ENCODE measurements at regions not wholly inside any gene's neighbourhood (a gene's known extent, or its start where the extent isn't known, plus 50 kb on each side); places are given as distances from the start of the nearest gene placed in this dataset.

DNA sequence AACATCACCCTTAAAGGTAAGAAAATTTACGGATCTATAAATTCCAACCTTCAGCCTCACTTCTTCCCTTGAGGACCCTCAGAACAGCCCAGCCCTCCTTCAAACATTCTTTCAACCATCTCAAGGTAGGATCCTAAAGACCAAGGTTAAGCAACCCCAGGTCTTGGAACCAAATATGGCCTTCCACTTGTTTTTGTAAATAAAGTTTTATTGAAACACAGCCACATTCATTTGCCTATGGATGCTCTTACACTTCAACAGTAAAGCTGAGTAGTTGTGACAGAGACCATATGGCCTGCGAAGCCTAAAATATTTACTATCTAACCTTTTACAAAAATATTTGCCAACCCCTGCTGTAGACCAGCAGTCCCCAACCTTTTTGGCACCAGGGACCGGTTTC lies 70.4 kb upstream of the NTRK3 start:
- Histone ChIP-seq H4K20me1 (ENCODE audit: insufficient read depth, low read length) (no peaks in the 10 kb centered on the region), H3K36me3 (ENCODE audit: insufficient read depth, low read length) (no peaks in the 10 kb centered on the region), H3K4me1 (ENCODE audit: insufficient read depth, low read length) (peaks cover 9% of the 10 kb centered on the region), H3K79me2 (ENCODE audit: insufficient read depth, low read length) (no peaks in the 10 kb centered on the region), H3K9me3 (ENCODE audit: low read depth, low read length) (no peaks in the 10 kb centered on the region), H3K4me2 (ENCODE audit: insufficient read depth, low read length) (no peak overlapping the region), H3K4me3 (ENCODE audit: insufficient read depth, low read length) (no peak overlapping the region), H2AFZ (ENCODE audit: low read length) (no peak overlapping the region), H3K27ac (ENCODE audit: low read depth, low read length) (no peak overlapping the region), H3K27me3 (ENCODE audit: insufficient read depth, low read length) (no peaks in the 10 kb centered on the region)
- TF ChIP-seq, protein P1, sequence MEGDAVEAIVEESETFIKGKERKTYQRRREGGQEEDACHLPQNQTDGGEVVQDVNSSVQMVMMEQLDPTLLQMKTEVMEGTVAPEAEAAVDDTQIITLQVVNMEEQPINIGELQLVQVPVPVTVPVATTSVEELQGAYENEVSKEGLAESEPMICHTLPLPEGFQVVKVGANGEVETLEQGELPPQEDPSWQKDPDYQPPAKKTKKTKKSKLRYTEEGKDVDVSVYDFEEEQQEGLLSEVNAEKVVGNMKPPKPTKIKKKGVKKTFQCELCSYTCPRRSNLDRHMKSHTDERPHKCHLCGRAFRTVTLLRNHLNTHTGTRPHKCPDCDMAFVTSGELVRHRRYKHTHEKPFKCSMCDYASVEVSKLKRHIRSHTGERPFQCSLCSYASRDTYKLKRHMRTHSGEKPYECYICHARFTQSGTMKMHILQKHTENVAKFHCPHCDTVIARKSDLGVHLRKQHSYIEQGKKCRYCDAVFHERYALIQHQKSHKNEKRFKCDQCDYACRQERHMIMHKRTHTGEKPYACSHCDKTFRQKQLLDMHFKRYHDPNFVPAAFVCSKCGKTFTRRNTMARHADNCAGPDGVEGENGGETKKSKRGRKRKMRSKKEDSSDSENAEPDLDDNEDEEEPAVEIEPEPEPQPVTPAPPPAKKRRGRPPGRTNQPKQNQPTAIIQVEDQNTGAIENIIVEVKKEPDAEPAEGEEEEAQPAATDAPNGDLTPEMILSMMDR (IDR thresholded peaks at IDR 0.05; ENCODE audit: extremely low read depth, low read depth, low read length), result no peak
- DNase-seq (ENCODE audit: insufficient read length, low spot score, missing footprints), result no peak

DNA sequence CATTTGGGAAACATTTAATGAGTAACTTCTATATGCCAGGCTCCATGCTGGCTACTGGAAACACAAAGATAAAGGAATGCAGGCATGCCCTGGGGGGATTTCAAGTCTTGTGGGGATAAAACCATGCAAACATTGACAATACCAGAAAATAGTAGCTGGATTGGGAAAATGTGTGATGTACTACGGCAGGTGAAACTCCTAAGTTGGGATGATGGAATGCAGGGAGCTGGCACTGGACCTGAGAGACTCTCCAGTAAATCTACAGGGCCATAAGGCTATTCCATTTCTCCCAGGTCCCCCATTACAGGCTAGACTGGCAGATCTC lies 68.2 kb upstream of the NTRK3 start:
- no peaks in the 10 kb centered on the region for H3K36me3 ChIP-seq (ENCODE audit: insufficient read depth, low read length)
- TF ChIP-seq, protein P1 (IDR thresholded peaks at IDR 0.05; ENCODE audit: extremely low read depth, low read depth, low read length), result no peak

DNA sequence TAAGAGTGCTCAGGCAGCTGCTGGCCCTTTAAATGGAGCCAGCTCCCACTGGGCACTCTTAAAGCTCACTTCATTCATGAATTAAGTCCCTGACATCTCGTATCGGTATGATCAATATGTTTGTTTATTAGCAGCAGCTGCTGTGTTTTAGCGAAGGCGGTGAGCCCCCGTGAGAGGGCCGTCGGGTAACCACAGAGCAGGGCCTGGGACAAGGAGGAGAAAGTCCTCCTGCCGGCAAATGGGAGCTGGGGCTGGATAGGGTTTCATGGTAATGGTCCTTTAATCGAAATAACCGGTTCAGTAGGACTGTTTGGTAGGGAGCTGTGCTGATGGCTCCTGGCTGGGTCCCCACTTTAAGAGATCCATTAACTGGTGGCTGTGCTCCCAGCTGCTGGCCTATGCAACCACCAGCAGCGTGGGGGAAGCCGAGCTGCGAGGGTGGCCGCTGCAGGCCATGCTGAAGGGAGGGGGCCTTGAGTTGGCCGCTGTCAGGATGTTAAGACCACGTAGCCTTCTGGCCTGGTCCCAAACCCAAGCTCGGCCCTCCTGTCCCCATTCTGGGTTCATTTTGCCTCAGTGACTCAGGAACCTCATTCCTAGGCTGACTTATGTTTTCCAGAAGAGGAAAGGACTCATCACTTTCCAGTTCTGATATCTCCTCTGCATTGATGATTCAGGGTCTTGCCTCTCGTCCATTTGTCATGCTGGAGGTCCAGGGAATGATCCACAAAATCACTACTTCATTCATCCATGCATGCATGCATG lies 67.6 kb upstream of the NTRK3 start:
- H3K79me2 ChIP-seq (ENCODE audit: insufficient read depth, low read length), result no peaks in the 10 kb centered on the region
- no peaks in the 10 kb centered on the region for H3K9me3 ChIP-seq (ENCODE audit: low read depth, low read length)
- no peaks in the 10 kb centered on the region for H4K20me1 ChIP-seq (ENCODE audit: insufficient read depth, low read length)
- no peak overlapping the region for H3K4me2 ChIP-seq (ENCODE audit: insufficient read depth, low read length)
- TF ChIP-seq, protein P1 (IDR thresholded peaks at IDR 0.05; ENCODE audit: extremely low read depth, low read depth, low read length), result no peak
- no peak overlapping the region for H3K4me3 ChIP-seq (ENCODE audit: insufficient read depth, low read length)
- no peaks in the 10 kb centered on the region for H3K27me3 ChIP-seq (ENCODE audit: insufficient read depth, low read length)
- DNase-seq (ENCODE audit: insufficient read length, low spot score, missing footprints), result no peak
- H3K27ac ChIP-seq (ENCODE audit: low read depth, low read length), result no peak overlapping the region
- H3K4me1 ChIP-seq (ENCODE audit: insufficient read depth, low read length), result peaks cover 9% of the 10 kb centered on the region
- H3K36me3 ChIP-seq (ENCODE audit: insufficient read depth, low read length), result no peaks in the 10 kb centered on the region
- H2AFZ ChIP-seq (ENCODE audit: low read length), result peak overlapping the region; percentile 66

More for the DNA sequence above, 68.2 kb upstream of the NTRK3 start:
- no peaks in the 10 kb centered on the region for H3K27me3 ChIP-seq (ENCODE audit: insufficient read depth, low read length)
- no peaks in the 10 kb centered on the region for H3K79me2 ChIP-seq (ENCODE audit: insufficient read depth, low read length)
- H3K9me3 ChIP-seq (ENCODE audit: low read depth, low read length), result no peaks in the 10 kb centered on the region
- peaks cover 9% of the 10 kb centered on the region for H3K4me1 ChIP-seq (ENCODE audit: insufficient read depth, low read length)
- DNase-seq (ENCODE audit: insufficient read length, low spot score, missing footprints), result no peak
- H3K27ac ChIP-seq (ENCODE audit: low read depth, low read length), result no peak overlapping the region
- H3K4me3 ChIP-seq (ENCODE audit: insufficient read depth, low read length), result no peak overlapping the region
- H3K4me2 ChIP-seq (ENCODE audit: insufficient read depth, low read length), result no peak overlapping the region
- no peaks in the 10 kb centered on the region for H4K20me1 ChIP-seq (ENCODE audit: insufficient read depth, low read length)
- H2AFZ ChIP-seq (ENCODE audit: low read length), result no peak overlapping the region

DNA sequence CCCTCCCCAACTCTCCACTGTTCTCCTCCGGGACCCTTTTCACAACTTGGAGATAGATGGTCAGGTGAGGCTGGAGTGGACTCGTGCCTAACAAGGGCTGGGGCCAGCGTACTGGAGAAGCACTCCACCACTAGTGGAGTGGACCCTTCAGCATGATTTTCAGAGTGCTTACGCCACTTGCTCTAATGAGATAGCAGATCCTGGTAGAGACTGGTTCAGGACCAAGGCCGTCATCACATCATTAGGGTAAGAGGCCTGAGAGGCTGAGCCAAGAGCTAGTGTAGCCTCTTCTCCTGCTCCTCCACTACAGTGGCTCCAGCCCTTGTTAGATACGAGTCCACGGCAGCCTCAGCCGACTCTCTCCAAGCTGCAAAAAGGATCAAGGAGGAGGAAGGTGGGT lies 66.9 kb upstream of the NTRK3 start:
- no peak overlapping the region for H2AFZ ChIP-seq (ENCODE audit: low read length)
- TF ChIP-seq, protein P1 (IDR thresholded peaks at IDR 0.05; ENCODE audit: extremely low read depth, low read depth, low read length), result no peak

More for the DNA sequence above, 66.9 kb upstream of the NTRK3 start:
- no peaks in the 10 kb centered on the region for H3K79me2 ChIP-seq (ENCODE audit: insufficient read depth, low read length)
- no peak overlapping the region for H3K4me3 ChIP-seq (ENCODE audit: insufficient read depth, low read length)
- H3K4me2 ChIP-seq (ENCODE audit: insufficient read depth, low read length), result no peak overlapping the region
- H3K27me3 ChIP-seq (ENCODE audit: insufficient read depth, low read length), result no peaks in the 10 kb centered on the region
- H4K20me1 ChIP-seq (ENCODE audit: insufficient read depth, low read length), result no peaks in the 10 kb centered on the region
- no peaks in the 10 kb centered on the region for H3K9me3 ChIP-seq (ENCODE audit: low read depth, low read length)
- DNase-seq (ENCODE audit: insufficient read length, low spot score, missing footprints), result no peak
- no peaks in the 10 kb centered on the region for H3K36me3 ChIP-seq (ENCODE audit: insufficient read depth, low read length)
- no peak overlapping the region for H3K27ac ChIP-seq (ENCODE audit: low read depth, low read length)
- H3K4me1 ChIP-seq (ENCODE audit: insufficient read depth, low read length), result peaks cover 9% of the 10 kb centered on the region

Data from osteoblast (primary cell).